H1 (cell line): ENCODE measurements at regions not wholly inside any gene's neighbourhood (a gene's known extent, or its start where the extent isn't known, plus 50 kb on each side); places are given as distances from the start of the nearest gene placed in this dataset.

ENCODE experiments used
- CTCF ChIA-PET: fragments of 300-600 bp; sonication (Branson Sonifier 250); formaldehyde crosslinking; loops from one replicate; lab custom pipeline; 2021; ENCODE audit not compliant: partially characterized antibody; lab: Charles Lee
- POLR2A ChIA-PET: fragments of 300-600 bp; sonication (Branson Sonifier 250); formaldehyde crosslinking; loops from one replicate; lab custom pipeline; 2021; ENCODE audit warnings: inconsistent platforms; ENCODE audit not compliant: partially characterized antibody; lab: Charles Lee
- DNase-seq, 2 experiments: peaks; one replicate each; pipeline versions ENCODE4 v3.0.0 to v3.0.0-alpha.2; 2010 to 2022; ENCODE audit warnings: low spot score in 2 of 2, low read depth in 1 of 2, mixed read lengths in 1 of 2
- FAIRE-seq: peaks from 2 replicates; lab custom pipeline; 2011; peaks lifted over from hg19 to GRCh38; lab: Jason Lieb, UNC
- H2AFZ ChIP-seq: 2 replicates; pipeline ENCODE4 v1.8.1; 2012; ENCODE audit warnings: low read length, inconsistent platforms
- H2AK5ac ChIP-seq: 2 replicates; pipeline ENCODE4 v1.6.1; 2013; ENCODE audit warnings: low read depth, low read length
- H2BK120ac ChIP-seq: replicated peaks from 2 replicates; pipeline ENCODE3; 2013; ENCODE audit warnings: low read depth, low read length, inconsistent platforms
- H2BK12ac ChIP-seq: 2 replicates; pipeline ENCODE4 v1.6.1; 2013; ENCODE audit warnings: low read depth, low read length
- H2BK15ac ChIP-seq: 2 replicates; pipeline ENCODE4 v1.6.1; 2013; ENCODE audit warnings: low read length
- H2BK20ac ChIP-seq: 2 replicates; pipeline ENCODE4 v1.6.1; 2013; ENCODE audit warnings: low read length
- H2BK5ac ChIP-seq: 2 replicates; pipeline ENCODE4 v1.6.1; 2013; ENCODE audit warnings: low read depth, low read length
- H3K14ac ChIP-seq: 2 replicates; pipeline ENCODE4 v1.6.1; 2013; ENCODE audit warnings: inconsistent platforms; ENCODE audit not compliant: insufficient read length
- H3K18ac ChIP-seq: 2 replicates; pipeline ENCODE4 v1.6.1; 2013; ENCODE audit warnings: low read length; ENCODE audit errors: extremely low read depth
- H3K23ac ChIP-seq: 2 replicates; pipeline ENCODE4 v1.6.1; 2013; ENCODE audit warnings: inconsistent platforms; ENCODE audit not compliant: insufficient read length
- H3K23me2 ChIP-seq: 2 replicates; pipeline ENCODE4 v1.6.1; 2013; ENCODE audit warnings: low read depth, low read length
- H3K27ac ChIP-seq: 2 replicates; pipeline ENCODE4 v1.6.1; 2011; ENCODE audit warnings: low read depth, low read length, inconsistent platforms
- H3K27me3 ChIP-seq, 4 experiments: replicated peaks in 1 of 4; 1 replicate in 1 of 4; 2 replicates in 3 of 4; pipeline versions ENCODE4 v1.6.1 to v1.8.1; 2011 to 2013; ENCODE audit warnings: low read length in 3 of 4, mild to moderate bottlenecking in 3 of 4, inconsistent platforms in 2 of 4, mixed read lengths in 2 of 4, moderate library complexity in 1 of 4; ENCODE audit not compliant: control insufficient read depth in 3 of 4, insufficient read depth in 3 of 4; ENCODE audit errors: extremely low read depth in 1 of 4
- H3K36me3 ChIP-seq, 4 experiments: 2 replicates each; pipeline versions ENCODE4 v1.6.1 to v1.8.1; 2011 to 2013; ENCODE audit warnings: mild to moderate bottlenecking in 4 of 4, low read length in 3 of 4, moderate library complexity in 2 of 4, control low read depth in 1 of 4, inconsistent platforms in 1 of 4; ENCODE audit not compliant: insufficient read depth in 4 of 4, control insufficient read depth in 2 of 4
- H3K4ac ChIP-seq: replicated peaks from 2 replicates; pipeline ENCODE3; 2013; ENCODE audit warnings: low read length, low read depth, mixed read lengths, inconsistent platforms; ENCODE audit not compliant: insufficient read length
- H3K4me1 ChIP-seq, 4 experiments: replicated peaks in 1 of 4; 1 replicate in 1 of 4; 2 replicates in 3 of 4; pipeline versions ENCODE4 v1.6.1 to v1.8.1; 2011 to 2013; ENCODE audit warnings: low read length in 3 of 4, inconsistent platforms in 2 of 4, mixed read lengths in 1 of 4; ENCODE audit not compliant: insufficient read depth in 4 of 4, control insufficient read depth in 3 of 4
- H3K4me2 ChIP-seq, 2 experiments: 2 replicates each; pipeline versions ENCODE4 v1.6.1 to v1.8.1; 2011 to 2013; ENCODE audit warnings: low read depth in 2 of 2, low read length in 2 of 2, control low read depth in 1 of 2, inconsistent platforms in 1 of 2, mild to moderate bottlenecking in 1 of 2; ENCODE audit not compliant: insufficient read depth in 1 of 2
- H3K4me3 ChIP-seq, 4 experiments: fragments of 200-600, 300-600 bp in 1 of 4; sonication (generic), shearing (Covaris generic), sonication (Bioruptor Twin) in 1 of 4; 2 replicates each; pipeline versions ENCODE4 v1.5.1 to v1.8.1; 2011 to 2016; ENCODE audit warnings: low read length in 4 of 4, low read depth in 3 of 4, control low read depth in 2 of 4, inconsistent platforms in 2 of 4, mild to moderate bottlenecking in 2 of 4, mixed read lengths in 1 of 4, moderate library complexity in 1 of 4; ENCODE audit not compliant: insufficient read depth in 2 of 4; ENCODE audit errors: extremely low read depth in 1 of 4
- H3K56ac ChIP-seq: replicated peaks from 2 replicates; pipeline ENCODE3; 2013; ENCODE audit warnings: low read depth, mild to moderate bottlenecking, mixed read lengths, low read length, inconsistent platforms; ENCODE audit not compliant: insufficient read length
- H3K79me1 ChIP-seq: 2 replicates; pipeline ENCODE4 v1.6.1; 2013; ENCODE audit warnings: low read depth, low read length, control low read depth
- H3K79me2 ChIP-seq, 2 experiments: 2 replicates each; pipeline versions ENCODE4 v1.6.1 to v1.8.1; 2012 to 2013; ENCODE audit warnings: low read length in 2 of 2, mild to moderate bottlenecking in 2 of 2, inconsistent platforms in 1 of 2; ENCODE audit not compliant: insufficient read depth in 2 of 2, control insufficient read depth in 1 of 2
- H3K9ac ChIP-seq, 4 experiments: replicated peaks in 1 of 4; 1 replicate in 1 of 4; 2 replicates in 3 of 4; pipeline versions ENCODE4 v1.6.1 to v1.8.1; 2011 to 2013; ENCODE audit warnings: low read depth in 3 of 4, low read length in 3 of 4, control low read depth in 2 of 4, mild to moderate bottlenecking in 2 of 4, moderate library complexity in 2 of 4, inconsistent platforms in 1 of 4; ENCODE audit errors: extremely low read depth in 1 of 4
- H3K9me3 ChIP-seq, 2 experiments: 2 replicates each; pipeline versions ENCODE4 v1.6.1 to v1.8.1; 2012 to 2013; ENCODE audit warnings: mild to moderate bottlenecking in 2 of 2, moderate library complexity in 2 of 2, control low read depth in 1 of 2, inconsistent platforms in 1 of 2, low read depth in 1 of 2, low read length in 1 of 2, mixed read lengths in 1 of 2; ENCODE audit not compliant: insufficient read depth in 2 of 2
- H4K20me1 ChIP-seq, 2 experiments: replicated peaks in 1 of 2; 2 replicates each; pipeline versions ENCODE3 to v1.8.1; 2011 to 2013; ENCODE audit warnings: inconsistent platforms in 2 of 2, low read length in 2 of 2, mild to moderate bottlenecking in 1 of 2; ENCODE audit not compliant: insufficient read depth in 2 of 2, control insufficient read depth in 1 of 2
- H4K5ac ChIP-seq: 2 replicates; pipeline ENCODE4 v1.6.1; 2013; ENCODE audit warnings: low read length, low read depth, mixed read lengths, inconsistent platforms; ENCODE audit not compliant: insufficient read length
- H4K8ac ChIP-seq: 2 replicates; pipeline ENCODE4 v1.8.0; 2013; ENCODE audit warnings: mild to moderate bottlenecking, moderate library complexity, low read length, inconsistent platforms; ENCODE audit not compliant: insufficient read depth; ENCODE audit errors: extremely low read depth
- H4K91ac ChIP-seq: replicated peaks from 2 replicates; pipeline ENCODE3; 2013; ENCODE audit warnings: low read length, mixed read lengths, inconsistent platforms; ENCODE audit not compliant: insufficient read length
- KDM5A ChIP-seq: fragments of 200-600 bp; IDR thresholded peaks from 2 replicates; pipeline ENCODE4 v1.7.1; 2012; ENCODE audit warnings: mild to moderate bottlenecking, low read length, inconsistent platforms, mixed read lengths
- PHF8 ChIP-seq: fragments of 200-600 bp; sonication (generic); conservative IDR thresholded peaks from 2 replicates; pipeline ENCODE4 v1.7.1; 2012; ENCODE audit warnings: low read depth, mild to moderate bottlenecking, inconsistent platforms, low read length, moderate library complexity
- SIN3A ChIP-seq, 2 experiments: IDR thresholded peaks in 1 of 2; conservative IDR thresholded peaks in 1 of 2; 2 replicates each; pipeline ENCODE4 v1.6.1; 2011 to 2012; ENCODE audit warnings: low read length in 2 of 2, improper control_type of control experiment in 1 of 2, low read depth in 1 of 2, mild to moderate bottlenecking in 1 of 2
- SP4 ChIP-seq: IDR thresholded peaks from 2 replicates; pipeline ENCODE4 v1.6.1; 2012; ENCODE audit warnings: low read length, inconsistent platforms
- TAF7 ChIP-seq: optimal IDR thresholded peaks from 2 replicates; pipeline ENCODE3; 2011; ENCODE audit warnings: low read depth, mild to moderate bottlenecking, inconsistent platforms, low read length, moderate library complexity, borderline replicate concordance
- WGBS, 2 experiments: shearing (Covaris generic) in 1 of 2; methylation state at CpG; one replicate each; pipeline versions ENCODE4 v1.1.6 to v1.1.7; 2013 to 2015; ENCODE audit warnings: low lambda C conversion rate in 2 of 2, mixed read lengths in 2 of 2, inconsistent platforms in 1 of 2, low coverage in 1 of 2, missing lambda C conversion rate in 1 of 2; ENCODE audit not compliant: insufficient replicate concordance in 2 of 2, insufficient coverage in 1 of 2, insufficient read length in 1 of 2; ENCODE audit errors: extremely low coverage in 1 of 2, missing lambda C conversion rate in 1 of 2; 5-methylcytosine and 5-hydroxymethylcytosine counted together

- Histone ChIP-seq H3K27ac (no peak overlapping the region), H2AK5ac (no peak overlapping the region), H3K4me3 (no peak overlapping the region), H3K23me2 (no peaks in the 10 kb centered on the region), H4K5ac (no peak overlapping the region), H4K8ac (no peak overlapping the region), H2BK15ac (no peak overlapping the region), H3K9me3 (no peaks in the 10 kb centered on the region), H3K79me1 (no peaks in the 10 kb centered on the region), H2BK5ac (no peak overlapping the region), H3K27me3 (no peaks in the 10 kb centered on the region), H3K4ac (no peak overlapping the region), H3K56ac (no peak overlapping the region), H3K9ac (no peak overlapping the region), H2BK12ac (no peak overlapping the region), H2BK20ac (no peak overlapping the region), H3K23ac (no peak overlapping the region), H3K4me1 (no peaks in the 10 kb centered on the region), H2AFZ (no peak overlapping the region), H2BK120ac (no peak overlapping the region), H3K18ac (no peak overlapping the region), H3K36me3 (no peaks in the 10 kb centered on the region), H4K20me1 (peaks cover 0 to 3% of the 10 kb centered on the region in 2 experiments), H4K91ac (no peak overlapping the region), H3K4me2 (no peak overlapping the region), H3K79me2 (no peaks in the 10 kb centered on the region), H3K14ac (no peak overlapping the region)
- WGBS, 2 experiments, result 89% methylated on average over 27 of the region's 27 CpGs; no CpG with 5 or more reads in 1 of the 2 experiments
- FAIRE-seq, result no peak
- ChIA-PET CTCF (interaction anchor here (1.1 kb wide), 1 partner anchor 27 kb away, joined by 3 read pairs; no protein-coding TSS in a partner anchor), POLR2A (no interaction called here)
- DNase-seq, result no peak
- TF ChIP-seq TAF7, result no peak
- TF ChIP-seq SIN3A (conservative IDR thresholded peaks at IDR 0.05 in 1 of 2, IDR thresholded peaks at IDR 0.05 in 1 of 2; ENCODE audit: low read depth in 1 of 2, low read length in 2 of 2), result no peak
- TF ChIP-seq SP4, result no peak
- TF ChIP-seq KDM5A, result no peak
- TF ChIP-seq PHF8, result no peak
These were observed 54.4 kb upstream of the CFAP46 start for GRCh38 chr10:132996603-132997343.
